Esophagus squamous epithelium (tissue), 5 donors: ENCODE measurements at regions not wholly inside any gene's neighbourhood (a gene's known extent, or its start where the extent isn't known, plus 50 kb on each side); places are given as distances from the start of the nearest gene placed in this dataset.

Experiments
- DNase-seq: peaks from one replicate; lab custom pipeline; 2025; lab: John Stamatoyannopoulos, UW
- H3K27ac ChIP-seq, 4 donors: fragments of 200-600 bp; sonication (generic); one replicate each; pipeline ENCODE4 v1.5.1; 2016 to 2019; ENCODE audit warnings: mild to moderate bottlenecking in 1 of 4
- H3K27me3 ChIP-seq, 4 donors: fragments of 200-600 bp; sonication (generic); 1 replicate in 3 of 4; 2 replicates in 1 of 4; pipeline versions ENCODE4 v1.5.1 to v1.6.0; 2017 to 2021; ENCODE audit warnings: antibody characterized with exemption in 1 of 4
- H3K36me3 ChIP-seq, 3 donors: fragments of 200-600 bp; sonication (generic); one replicate each; pipeline ENCODE4 v1.5.1; 2016 to 2019
- H3K4me1 ChIP-seq, 3 donors: fragments of 200-600 bp; sonication (generic); one replicate each; pipeline ENCODE4 v1.5.1; 2017 to 2019
- H3K4me3 ChIP-seq, 4 donors: fragments of 200-600 bp; sonication (generic); 1 replicate in 3 of 4; 2 replicates in 1 of 4; pipeline ENCODE4 v1.5.1; 2016 to 2019; ENCODE audit warnings: mild to moderate bottlenecking in 2 of 4, moderate library complexity in 1 of 4
- H3K9me3 ChIP-seq, 3 donors: fragments of 200-600 bp; sonication (generic); one replicate each; pipeline ENCODE4 v1.5.1; 2016 to 2019
- CTCF ChIP-seq, 6 experiments: fragments of 450-650 bp in 4 of 6; fragments of 200-600 bp in 2 of 6; sonication (generic) in 2 of 6; IDR thresholded peaks; one replicate each; pipeline ENCODE4 v1.5.1; 2016 to 2019; ENCODE audit warnings: antibody characterized with exemption in 6 of 6, mild to moderate bottlenecking in 4 of 6, moderate library complexity in 4 of 6
- POLR2A ChIP-seq, 4 donors: fragments of 450-650 bp; IDR thresholded peaks; one replicate each; pipeline ENCODE4 v1.6.1; 2017; ENCODE audit warnings: antibody characterized with exemption in 4 of 4, mild to moderate bottlenecking in 4 of 4, moderate library complexity in 3 of 4
- WGBS, 2 donors: methylation state at CpG; one replicate each; pipeline ENCODE4 v1.1.5; 2018; 5-methylcytosine and 5-hydroxymethylcytosine counted together
- intact Hi-C: fragments of 100-400 bp; cut with DNase I; formaldehyde crosslinking; loops from one replicate; pipeline ENCODE4 v1.15.0; 2022
- donor health status: DM: yes; HTN: yes; CAD: no.

GRCh38 chr4:85423431-85423830 lies 51.5 kb upstream of the ARHGAP24 start:
- Histone ChIP-seq H3K4me3 (no peak overlapping the region), H3K27ac (no peak overlapping the region), H3K36me3 (no peaks in the 10 kb centered on the region), H3K27me3 (peaks cover 0 to 10% (median 0%) of the 10 kb centered on the region in 4 donors), H3K9me3 (no peaks in the 10 kb centered on the region), H3K4me1 (no peaks in the 10 kb centered on the region)
- no peak for TF ChIP-seq CTCF (IDR thresholded peaks at IDR 0.05)
- TF ChIP-seq POLR2A (IDR thresholded peaks at IDR 0.05) = no peak
- DNase-seq = no peak
- WGBS, 2 donors = 76 to 92% methylated on average over 2 of the region's 2 CpGs
- intact Hi-C loops = no loop called here
